Activated CD4-positive, alpha-beta T cell treated with anti-CD3 and anti-CD28 coated beads, Interleukin-2, Interleukin-4, amounts not matched to agents 100 ng/mL and 50 ng/mL, durations not matched to agents 16 hours and 8 hours (primary cell): ENCODE measurements at regions not wholly inside any gene's neighbourhood (a gene's known extent, or its start where the extent isn't known, plus 50 kb on each side); places are given as distances from the start of the nearest gene placed in this dataset.
"Not testable (repeated sequence)": the region's sequence is repeated elsewhere in the genome, so short reads cannot be mapped to it uniquely, and the experiment has no call there.

Experiments used
- DNase-seq: peaks from one replicate; pipeline ENCODE4 v3.0.0-alpha.2; 2020; ENCODE audit warnings: low spot score

DNA sequence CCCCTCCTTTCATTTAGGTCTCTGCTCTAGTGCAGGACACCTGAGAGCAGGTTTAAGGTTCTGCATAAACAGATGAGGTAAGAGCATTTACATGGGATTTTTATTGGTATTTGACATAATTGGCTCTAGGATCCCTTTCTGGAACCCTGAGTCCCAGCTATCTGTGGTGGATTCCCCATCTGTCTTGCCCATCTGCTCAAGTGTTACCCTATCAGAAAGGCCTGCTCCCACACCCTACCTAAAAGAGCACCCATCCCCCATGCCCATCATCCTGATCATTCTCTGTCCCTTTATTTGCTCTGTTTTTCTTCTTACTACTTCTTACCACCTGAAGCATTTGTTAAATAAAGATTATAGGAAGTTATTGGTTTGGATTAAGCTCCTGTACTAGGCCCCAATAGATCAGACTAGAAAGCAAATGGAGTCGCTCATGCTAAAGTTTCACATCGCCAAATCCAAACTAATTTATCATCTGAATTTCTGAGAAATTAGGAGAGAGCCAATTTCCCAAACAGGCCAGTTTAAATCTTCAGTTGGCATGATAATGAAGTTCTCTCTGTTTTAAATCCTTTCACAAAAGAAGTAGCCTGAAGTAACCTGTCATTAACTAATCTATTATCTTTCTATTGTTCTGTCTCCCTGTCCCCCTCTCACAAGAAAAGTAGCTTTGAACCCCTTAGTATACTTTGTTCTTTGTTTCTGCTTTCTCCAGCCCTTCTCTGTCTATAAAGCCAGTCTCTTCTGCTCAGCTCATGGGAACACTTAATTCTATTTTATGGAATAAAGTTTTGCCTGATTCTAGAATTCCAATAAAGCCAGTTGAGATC is 178.6 kb downstream of the ZNF674 start:
- no peak for DNase-seq

DNA sequence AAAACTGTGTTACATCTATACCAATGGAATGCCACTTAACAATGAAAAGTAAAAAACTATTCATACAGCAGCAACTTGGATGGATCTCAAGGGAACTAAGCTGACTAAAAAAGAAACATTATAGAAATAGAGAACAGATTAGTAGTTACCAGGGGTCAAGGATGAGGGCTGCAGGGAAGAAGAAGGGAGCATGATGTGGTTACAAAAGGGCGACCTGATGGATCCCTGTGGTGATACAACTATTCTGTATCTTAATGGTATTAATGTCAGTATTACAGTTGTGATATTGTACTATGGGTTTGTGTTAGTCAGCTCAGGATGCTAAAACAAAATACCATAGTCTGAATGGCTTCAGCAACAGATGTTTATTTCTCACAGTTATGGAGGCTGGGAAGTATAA is 190.7 kb downstream of the ZNF674 start:
- no peak for DNase-seq

DNA sequence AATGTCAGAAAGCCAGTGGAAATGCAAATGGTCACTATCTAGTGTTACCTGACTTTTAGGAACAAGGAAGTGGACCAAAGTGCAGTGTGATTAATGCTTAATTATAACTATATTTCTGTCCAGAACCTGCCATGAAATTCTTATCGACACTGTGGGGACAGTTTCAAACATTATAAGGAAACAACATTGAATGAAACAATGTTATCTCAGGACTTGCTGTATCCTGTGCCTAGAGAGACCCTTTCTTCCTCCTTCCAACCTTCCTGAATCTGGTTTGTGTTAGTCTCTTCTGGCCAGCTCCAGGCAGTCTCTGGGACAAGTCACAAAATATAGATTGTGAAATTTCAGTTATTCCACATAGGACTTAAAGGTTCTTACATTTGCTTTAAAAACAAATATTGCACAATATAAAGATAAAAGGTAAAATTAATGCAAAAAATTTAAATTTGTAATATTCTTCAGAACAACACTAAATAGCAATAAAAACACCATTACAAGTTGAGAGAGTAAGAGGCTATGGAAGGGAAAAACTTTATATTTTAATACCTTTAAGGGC is 203.4 kb downstream of the ZNF674 start:
- no peak for DNase-seq

DNA sequence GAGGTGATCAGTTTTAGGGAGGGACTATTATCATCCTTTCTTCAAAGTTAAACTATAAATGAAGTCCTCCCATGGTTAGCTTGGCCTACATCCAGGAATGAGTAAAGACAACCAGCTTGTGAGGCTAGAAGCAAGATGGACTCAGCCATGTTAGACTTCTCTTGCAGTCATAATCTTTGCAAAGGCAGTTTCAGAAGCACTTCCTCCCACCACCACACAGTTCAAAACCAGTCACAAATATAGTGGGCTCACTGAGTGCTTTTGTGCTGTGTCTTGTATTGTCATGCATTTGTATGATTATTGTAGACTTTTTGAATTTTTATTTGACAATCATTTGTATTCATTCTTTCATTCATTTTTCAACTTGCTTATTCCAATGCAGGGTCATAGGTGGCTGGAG is 204.5 kb downstream of the ZNF674 start:
- DNase-seq: no peak

DNA sequence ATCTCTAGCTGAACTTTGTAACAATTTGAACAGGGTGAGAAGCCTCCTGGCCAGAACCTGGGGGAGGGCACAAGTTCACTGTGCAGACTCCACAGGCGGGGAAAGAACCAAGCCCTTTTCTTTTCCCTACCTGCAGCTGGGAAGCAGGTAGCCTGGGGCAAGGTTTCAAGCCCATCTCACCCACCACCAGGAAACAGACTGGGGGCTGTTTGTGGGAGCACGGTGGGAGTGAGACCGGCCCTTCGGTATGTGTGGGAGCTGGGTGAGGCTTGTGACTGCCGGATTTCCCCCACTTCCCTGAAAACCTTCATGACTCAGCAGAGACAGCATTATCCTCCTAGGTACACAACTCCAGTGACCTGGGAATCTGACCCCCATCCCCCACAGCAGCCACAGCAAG is 211.7 kb downstream of the ZNF674 start:
- DNase-seq: no peak

DNA sequence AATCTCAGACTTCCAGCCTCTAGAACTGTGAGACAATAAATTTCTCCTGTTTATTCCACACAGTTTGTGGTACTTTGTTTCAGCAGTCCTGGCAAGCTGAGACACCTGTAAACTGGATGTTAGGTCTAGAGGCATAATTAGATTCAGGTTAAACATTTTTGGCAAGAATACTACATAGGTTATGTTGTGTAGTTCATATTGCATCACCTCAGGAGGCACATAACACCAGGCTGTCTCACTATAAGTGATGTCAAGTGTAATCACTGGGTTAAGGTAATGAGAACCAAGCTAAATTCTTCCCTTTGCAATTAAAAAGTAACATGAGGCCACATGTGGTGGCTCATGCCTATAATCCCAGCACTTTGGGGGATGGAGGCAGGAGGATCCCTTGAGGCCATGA is 214.2 kb downstream of the ZNF674 start:
- no peak for DNase-seq

DNA sequence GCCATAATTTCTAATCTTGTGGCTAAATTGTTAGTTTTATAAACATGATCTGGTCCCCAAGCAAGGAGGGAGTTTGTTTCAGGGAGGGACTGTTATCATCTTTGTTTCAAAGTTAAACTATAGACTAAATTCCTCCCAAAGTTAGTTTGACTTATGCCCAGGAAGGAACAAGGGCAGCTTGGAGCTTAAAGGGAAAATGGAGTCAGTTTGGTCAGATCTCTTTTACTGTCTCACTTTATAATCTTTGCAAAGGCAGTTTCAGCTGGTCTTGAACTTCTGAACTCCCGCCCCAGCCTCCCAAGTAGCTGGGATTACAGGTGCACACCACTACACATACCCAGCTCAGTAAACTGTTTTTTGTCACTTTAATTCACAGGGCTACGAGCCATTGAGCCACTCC is 214.7 kb downstream of the ZNF674 start:
- no peak for DNase-seq

DNA sequence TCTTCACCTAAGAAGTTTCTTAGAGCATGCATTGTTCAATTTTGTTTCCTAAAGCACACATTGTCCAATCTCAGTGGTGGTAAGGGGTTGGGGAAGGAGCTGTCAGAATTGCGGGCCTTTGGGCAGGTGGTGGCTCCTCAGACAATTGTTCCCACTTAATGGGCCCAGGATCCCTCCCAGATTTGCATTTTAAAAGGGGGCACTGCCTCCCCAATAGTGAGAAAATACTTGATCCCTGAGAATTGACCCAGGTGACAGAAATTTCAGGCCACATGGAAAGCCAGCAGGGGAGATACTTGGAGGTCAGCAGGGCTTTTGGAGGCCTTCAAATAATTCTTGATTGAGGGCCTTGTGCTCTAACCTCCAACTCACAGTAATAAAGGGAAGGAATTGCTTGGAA is 217.1 kb downstream of the ZNF674 start:
- no peak for DNase-seq

DNA sequence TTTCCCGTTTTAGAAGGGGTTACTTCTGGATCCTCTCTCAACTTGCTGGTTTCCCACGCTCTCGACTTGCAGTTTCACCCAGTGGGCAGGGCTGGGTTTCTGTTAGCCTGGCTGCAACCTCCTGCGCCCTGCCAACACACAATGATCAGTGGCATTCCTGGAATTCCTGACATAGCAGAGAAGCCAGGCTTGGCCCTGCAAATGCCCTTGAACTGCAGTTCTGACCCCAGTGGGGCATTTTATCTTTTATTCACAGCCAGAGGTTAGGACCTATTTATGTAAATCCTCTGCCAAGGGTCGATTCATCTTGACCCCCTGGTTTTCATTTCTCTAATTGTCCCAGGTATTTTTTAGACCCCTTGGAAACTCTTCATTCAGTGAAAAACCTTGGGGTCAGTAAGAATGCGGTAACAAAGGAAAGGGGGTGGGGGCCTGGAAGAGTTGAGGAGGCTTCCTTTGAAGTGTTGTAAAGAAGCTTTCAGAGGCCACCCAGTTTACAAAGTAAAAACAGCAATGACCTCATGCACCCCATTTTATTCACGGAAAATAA is 217.6 kb downstream of the ZNF674 start:
- no peak for DNase-seq

DNA sequence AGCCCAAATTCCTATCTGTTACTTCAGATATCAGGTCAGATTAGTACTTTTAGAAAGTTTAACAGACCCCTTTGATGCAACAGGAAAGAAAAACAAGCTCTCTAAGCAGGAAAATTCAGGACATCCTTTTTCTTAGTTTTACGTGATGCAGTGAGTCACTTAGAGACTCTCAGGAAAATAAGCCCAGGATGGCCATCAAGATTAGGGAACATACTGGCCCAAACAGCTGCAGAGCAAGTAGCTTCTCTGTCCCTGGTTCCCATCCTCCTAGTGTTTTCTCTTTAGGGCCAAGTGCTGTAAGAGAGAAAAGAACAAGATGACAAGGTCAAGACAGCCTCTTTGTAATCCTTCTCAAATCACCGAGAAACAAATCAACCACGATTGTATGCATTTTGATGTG is 219.1 kb downstream of the ZNF674 start:
- no peak for DNase-seq

DNA sequence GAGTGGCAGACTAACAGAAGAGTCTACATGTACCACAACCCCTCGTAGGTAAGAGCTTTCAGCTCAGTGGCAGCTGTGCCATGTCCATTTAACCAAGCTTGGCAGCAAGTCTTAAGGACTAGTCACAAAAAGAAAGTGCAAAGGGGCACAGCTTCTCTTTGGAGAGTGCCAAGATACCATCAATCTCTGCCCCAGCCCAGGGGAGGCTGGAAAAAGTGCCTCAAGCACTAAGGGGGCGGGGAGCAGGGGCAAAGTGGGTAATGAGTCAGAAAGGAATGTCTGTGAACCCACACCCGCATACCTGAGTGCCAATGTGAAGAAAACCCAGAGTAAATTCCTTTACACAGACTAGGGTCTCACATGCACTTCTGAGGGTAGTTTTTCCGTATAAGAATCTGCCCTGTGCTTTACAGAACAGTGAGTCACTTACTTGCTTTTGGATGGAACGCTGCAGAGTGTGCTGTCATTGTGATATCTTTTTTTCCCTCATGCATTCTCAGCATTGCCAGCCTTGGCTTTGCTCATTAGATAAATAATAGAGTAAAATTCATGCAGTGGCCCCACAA is 219.8 kb downstream of the ZNF674 start:
- DNase-seq: peak; percentile 34

DNA sequence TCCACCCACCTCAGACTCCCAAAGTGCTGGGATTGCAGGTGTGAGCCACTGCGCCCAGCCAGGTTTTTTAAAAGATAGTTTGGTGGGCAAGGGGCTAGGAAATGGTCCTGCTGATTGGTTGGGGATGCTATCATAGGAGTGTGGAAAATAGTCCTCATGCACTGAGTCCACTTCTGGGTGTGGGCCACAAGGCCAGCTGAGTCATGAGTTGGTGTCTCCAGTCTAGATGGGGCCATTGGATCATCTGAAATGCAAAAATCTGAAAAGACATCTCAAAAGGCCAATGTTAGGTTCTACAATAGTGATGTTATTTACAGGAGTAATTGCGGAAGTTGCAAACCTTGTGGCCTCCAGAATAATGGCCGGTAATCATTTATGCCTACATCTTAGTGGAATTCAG is 221.1 kb downstream of the ZNF674 start:
- DNase-seq: no peak

DNA sequence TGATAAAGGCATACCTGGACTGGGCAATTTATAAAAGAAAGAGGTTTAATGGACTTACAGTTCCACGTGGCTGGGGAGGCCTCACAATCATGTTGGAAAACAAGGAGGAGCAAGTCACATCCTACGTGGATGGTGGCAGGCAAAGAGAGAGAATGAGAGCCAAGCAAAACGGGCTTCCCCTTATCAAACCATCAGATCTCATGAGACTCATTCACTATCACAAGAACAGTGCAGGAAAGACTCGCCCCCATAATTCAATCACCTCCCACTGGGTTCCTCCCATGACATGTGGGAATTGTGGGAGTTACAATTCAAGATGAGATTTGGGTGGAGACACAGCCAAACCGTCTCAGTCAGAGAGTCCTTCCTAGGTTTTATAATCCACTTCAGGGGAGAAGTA is 222.3 kb downstream of the ZNF674 start:
- not testable (repeated sequence) for DNase-seq

DNA sequence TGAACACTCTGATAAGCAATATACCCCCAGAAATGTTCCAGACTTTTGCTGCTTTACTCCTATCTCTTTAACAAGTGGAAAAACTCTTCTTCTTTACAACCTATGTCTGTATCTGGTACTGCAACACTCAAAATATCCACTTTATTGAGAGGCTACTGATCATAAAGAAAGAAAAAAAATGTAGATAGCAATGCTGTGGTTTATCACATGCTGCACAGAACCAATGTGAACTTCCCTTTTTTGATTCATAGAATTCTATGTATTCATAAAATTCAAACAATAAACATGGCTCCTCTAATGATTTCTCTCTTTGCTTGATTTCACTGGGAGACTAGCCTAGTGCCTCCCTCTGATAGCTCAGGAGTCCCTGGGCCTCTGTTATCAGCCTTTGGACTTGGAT is 223.5 kb downstream of the ZNF674 start:
- DNase-seq: no peak

DNA sequence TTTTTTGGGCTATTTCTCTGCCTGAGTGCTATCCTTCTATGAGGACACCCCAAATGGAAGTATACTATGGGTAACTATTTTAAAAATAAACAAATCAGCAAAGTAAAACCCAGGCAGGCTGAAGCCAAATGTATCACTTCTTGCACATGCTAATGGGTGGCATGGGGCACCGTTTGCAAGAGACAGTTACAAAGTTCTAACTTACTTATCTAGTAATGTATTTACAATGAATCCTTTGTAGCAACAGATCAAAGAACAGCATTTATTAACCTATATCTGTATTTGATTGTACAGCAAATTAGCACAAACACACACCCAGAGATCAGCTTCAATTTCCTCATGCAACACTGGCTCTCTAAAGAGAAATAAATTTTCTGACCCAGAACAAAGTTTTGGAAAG is 225.5 kb downstream of the ZNF674 start:
- no peak for DNase-seq

DNA sequence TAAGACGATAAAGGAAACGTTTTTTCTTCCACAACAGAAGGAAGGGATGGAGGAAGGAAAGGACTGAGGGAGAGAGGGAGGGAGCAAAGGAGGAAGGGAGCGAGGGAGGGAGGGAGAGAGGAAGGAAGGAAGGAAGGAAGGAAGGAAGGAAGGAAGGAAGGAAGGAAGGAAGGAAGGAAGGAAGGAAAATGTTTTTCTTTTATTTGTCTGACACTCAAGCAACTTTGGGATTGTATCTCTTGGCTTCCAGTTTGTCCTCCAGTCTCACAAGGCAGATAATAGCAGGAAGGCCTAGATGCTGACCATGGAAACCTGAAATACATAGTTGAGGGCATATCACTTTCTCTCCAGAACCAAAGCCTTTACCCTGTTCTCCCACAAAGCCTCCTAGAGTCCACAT is 226.7 kb downstream of the ZNF674 start:
- no peak for DNase-seq

DNA sequence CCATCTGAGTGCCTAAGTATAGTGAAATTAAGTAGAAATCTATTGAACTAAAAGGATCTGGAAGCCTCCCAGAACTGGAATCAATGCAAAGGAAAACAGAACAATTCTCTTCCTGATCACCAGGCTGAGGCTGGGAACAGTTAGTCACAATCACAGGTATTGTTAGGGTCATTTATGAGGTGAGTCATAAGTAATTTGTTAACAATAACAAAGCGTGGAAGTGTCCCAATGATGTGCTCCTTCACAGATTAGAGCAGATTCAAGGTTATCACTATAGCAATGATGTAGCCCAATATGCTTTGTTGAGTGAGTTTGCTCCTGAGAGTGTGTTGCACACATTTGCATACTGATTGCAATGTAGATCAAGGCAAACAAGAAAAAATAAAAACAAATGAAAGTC is 228.1 kb downstream of the ZNF674 start:
- no peak for DNase-seq

DNA sequence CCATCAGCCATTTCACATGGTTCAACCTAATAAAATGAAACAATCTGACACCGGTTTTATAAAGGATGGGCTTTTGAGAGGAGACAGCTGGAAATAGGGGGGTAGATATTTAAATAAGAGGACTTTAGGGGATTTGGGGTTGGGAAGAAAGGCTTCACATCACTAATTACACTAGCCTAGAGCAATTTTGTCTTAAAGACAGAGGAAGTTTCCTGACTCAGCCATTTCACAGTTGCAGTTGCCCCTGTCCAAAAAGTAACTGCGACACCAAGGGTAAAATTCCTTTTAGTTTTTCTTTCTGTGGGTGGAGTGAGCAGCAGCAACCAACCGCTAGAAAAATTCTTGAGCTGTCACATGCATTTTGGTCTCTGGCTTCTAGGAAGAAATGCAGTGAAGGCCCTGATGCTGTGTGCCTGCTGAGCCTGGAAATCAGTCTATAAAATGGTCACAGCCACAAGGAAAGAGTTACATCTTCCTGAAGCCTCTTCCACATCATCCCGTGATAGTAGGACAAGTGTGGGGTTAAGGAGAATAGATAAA is 233.6 kb downstream of the ZNF674 start:
- DNase-seq: no peak

DNA sequence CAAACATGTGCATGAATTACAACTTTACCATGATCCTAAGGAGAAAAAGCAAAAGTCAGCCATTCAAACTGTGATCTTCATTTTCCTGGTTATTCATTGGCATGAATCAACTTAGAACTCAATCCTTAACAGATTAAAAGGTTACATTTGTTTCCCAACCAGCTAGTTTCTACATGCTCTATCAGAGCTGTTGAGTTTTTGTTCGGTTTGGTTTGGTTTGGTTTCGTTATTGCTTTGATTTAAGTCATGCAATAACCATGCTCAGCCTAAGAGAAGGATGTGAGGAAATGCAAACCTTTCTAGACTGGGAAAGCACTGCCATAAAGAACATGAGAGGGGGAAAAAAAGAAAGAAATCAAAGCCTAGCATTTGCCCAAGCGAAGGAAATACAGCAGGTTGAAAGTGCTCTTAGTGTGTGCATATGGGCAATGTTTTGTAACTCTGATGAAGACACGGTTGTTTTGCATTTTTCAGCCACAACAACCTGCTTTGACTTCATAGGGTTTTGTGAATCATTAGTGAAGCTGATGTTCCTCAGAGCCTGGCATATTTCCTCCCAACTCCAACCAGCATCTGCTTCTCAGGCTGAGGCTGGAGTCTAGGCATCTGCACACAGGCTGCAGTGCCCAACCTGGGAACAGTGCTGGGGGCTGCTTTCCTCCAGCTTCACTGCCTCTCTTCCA is 234.3 kb downstream of the ZNF674 start:
- peak; percentile 50 for DNase-seq

DNA sequence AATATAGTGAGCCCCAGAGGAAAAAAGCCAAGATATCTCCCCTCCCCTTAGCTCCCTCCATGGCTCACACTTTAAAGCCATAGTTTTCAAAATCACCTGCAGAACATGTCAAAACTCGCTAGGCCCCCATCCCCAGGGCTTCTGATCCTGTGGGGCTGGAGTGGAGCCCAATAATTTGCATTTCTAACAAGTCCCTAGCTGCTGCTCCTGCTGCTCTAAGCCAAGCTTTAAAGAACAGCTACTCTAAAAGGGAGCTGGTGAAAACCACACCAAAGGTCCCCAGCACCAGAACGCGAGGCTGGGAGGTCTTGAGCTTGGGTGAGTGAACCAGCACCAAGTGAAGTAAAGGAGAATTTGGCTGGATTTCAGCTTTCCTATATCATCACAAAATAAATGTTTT is 237.1 kb downstream of the ZNF674 start:
- DNase-seq: no peak

DNA sequence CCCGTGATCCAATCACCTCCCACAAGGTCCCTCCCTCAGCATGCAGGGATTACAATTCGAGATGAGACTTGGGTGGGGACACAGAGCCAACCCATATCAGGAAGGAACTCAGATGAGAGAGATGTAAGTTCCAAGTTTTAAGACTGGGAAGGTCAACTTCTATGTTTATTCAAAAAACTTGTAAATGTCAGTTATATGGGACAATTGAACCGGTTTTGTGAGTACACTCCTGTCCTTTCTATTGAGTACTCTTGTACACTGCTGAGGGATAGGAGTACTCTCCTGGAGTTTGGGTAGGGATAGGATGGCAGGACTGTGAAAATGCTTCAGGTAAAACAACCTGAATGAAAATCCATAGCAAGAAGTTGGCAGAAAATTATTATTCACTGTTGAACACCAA is 239.1 kb downstream of the ZNF674 start:
- DNase-seq: no peak

DNA sequence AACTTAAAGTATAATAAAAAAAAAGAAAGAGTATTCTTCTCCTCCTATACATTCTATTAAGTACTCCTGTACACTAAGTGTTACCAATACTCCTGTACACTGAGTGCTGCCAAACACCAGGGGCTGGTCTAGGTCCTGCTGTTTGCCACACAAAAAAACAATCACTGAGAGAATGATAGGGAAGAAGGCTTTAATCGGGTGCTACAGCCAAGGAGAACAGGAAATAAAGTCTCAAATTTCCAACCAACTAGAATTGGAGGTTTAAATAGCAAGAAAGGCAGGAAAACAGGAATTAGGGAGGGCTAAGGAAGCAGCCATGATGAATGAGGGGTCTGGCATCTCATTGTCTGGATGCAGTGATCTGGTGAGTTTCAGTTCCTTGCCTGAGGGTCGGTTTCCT is 239.8 kb downstream of the ZNF674 start:
- DNase-seq: no peak

DNA sequence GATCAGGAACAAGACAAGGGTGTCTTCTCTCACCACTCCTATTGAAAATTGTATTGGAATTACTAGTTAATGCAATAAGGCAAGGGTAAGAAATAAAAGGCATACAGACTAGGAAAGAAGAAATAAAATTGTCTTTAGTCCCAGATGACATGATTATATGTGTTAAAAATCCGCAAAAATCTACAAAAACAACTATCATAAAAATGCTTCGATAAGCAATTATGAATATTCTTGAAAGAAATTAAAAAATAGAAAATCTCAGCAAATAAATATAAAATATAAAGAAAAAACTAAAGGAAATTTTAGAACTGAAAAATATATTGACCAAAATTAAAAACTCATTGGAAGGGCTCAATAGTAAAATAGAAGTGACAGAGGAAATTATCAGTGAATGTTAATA is 243.3 kb downstream of the ZNF674 start:
- no peak for DNase-seq
